GM12872 (cell line): ENCODE measurements at regions not wholly inside any gene's neighbourhood (a gene's known extent, or its start where the extent isn't known, plus 50 kb on each side); places are given as distances from the start of the nearest gene placed in this dataset.

ENCODE experiments used
- TF ChIP-seq, protein P1 (sequence below): IDR thresholded peaks from 3 replicates; pipeline ENCODE4 v1.5.1; 2011; ENCODE audit warnings: low read depth, mild to moderate bottlenecking, low read length, moderate library complexity; ENCODE audit not compliant: insufficient read depth

DNA sequence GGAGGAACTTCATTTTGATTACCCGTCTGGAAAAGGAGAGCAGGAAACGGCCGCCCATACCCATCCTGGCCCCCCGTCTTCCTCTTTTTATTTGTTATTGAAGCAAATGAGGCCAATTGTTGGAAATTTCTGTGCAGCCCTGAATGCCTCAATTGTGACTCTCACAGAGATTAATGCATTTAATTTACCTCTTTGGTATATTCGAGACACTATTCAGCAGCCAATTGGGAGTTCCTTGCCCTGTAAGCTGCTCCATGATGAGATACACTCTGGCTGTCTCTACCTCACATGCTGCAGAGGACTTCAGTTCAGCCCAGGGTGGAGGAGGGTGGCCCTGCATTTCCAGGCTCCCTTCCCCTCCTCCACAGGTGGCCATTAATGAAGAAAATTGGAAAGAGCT is 60.6 kb upstream of the NTM start:
- TF ChIP-seq, protein P1, sequence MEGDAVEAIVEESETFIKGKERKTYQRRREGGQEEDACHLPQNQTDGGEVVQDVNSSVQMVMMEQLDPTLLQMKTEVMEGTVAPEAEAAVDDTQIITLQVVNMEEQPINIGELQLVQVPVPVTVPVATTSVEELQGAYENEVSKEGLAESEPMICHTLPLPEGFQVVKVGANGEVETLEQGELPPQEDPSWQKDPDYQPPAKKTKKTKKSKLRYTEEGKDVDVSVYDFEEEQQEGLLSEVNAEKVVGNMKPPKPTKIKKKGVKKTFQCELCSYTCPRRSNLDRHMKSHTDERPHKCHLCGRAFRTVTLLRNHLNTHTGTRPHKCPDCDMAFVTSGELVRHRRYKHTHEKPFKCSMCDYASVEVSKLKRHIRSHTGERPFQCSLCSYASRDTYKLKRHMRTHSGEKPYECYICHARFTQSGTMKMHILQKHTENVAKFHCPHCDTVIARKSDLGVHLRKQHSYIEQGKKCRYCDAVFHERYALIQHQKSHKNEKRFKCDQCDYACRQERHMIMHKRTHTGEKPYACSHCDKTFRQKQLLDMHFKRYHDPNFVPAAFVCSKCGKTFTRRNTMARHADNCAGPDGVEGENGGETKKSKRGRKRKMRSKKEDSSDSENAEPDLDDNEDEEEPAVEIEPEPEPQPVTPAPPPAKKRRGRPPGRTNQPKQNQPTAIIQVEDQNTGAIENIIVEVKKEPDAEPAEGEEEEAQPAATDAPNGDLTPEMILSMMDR: no peak

DNA sequence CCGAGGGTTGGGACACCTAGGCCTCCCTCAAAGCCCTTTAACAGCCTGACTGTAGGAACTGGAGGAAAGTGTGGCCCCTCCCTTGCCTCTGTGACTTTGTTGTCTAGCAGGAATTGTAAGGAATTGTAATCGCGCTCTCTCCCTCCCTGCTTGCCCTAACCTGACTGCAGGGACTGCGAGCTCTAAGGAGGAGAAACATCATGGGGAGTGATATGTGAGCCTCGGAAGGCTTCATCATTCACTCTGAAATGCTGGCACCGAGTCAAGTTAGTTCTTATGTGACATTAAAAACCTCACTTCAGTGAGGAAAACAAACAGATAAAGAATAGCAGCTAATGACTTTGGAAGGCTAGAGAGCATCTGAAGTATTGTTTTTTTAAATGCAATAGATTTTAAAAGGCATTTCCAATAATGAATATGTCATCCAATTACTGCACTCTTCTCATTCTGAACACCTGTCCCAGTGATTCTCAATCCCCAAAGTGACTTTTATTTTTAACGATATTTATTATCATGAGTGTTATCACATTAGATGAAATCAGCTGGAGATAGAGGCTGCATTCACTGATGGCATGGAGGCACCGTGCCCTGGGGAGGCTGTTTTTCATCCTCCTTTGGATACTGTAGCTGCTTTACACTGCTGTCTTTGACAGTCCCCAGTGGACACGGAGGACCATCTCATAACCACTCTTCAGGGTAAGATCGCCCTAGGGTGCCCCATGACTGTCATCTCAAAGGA is 58.5 kb upstream of the NTM start:
- TF ChIP-seq, protein P1: no peak
